GM10266 (cell line): ENCODE measurements at regions not wholly inside any gene's neighbourhood (a gene's known extent, or its start where the extent isn't known, plus 50 kb on each side); places are given as distances from the start of the nearest gene placed in this dataset.

Experiments used
- DNase-seq: peaks from one replicate; pipeline ENCODE4 v3.0.0; 2012; ENCODE audit errors: extremely low spot score
- TF ChIP-seq, protein P1 (sequence below): IDR thresholded peaks from 2 replicates; pipeline ENCODE4 v1.5.1; 2012; ENCODE audit warnings: mild to moderate bottlenecking, low read depth; ENCODE audit not compliant: control insufficient read depth, insufficient read depth; ENCODE audit errors: missing control alignments

DNA sequence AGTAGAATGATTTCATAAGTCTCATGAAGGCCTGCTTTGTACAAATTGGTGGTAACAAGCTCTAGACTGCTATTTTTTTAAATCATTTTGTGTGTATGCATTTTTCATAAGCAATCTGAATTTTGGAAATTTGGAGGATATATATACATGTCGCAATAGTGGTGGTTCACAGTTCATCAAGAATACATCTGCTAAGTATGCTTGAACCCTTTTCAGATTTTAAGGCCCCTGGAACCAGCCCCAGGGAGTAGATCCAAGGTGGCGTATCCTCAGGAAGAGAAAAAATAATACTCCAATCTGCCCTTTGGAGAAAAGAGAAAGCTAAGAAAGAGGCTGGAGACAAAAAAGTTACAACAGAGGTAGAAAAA is 141.6 kb downstream of the HINT1 start:
- DNase-seq, result no peak
- TF ChIP-seq, protein P1, sequence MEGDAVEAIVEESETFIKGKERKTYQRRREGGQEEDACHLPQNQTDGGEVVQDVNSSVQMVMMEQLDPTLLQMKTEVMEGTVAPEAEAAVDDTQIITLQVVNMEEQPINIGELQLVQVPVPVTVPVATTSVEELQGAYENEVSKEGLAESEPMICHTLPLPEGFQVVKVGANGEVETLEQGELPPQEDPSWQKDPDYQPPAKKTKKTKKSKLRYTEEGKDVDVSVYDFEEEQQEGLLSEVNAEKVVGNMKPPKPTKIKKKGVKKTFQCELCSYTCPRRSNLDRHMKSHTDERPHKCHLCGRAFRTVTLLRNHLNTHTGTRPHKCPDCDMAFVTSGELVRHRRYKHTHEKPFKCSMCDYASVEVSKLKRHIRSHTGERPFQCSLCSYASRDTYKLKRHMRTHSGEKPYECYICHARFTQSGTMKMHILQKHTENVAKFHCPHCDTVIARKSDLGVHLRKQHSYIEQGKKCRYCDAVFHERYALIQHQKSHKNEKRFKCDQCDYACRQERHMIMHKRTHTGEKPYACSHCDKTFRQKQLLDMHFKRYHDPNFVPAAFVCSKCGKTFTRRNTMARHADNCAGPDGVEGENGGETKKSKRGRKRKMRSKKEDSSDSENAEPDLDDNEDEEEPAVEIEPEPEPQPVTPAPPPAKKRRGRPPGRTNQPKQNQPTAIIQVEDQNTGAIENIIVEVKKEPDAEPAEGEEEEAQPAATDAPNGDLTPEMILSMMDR, result no peak

DNA sequence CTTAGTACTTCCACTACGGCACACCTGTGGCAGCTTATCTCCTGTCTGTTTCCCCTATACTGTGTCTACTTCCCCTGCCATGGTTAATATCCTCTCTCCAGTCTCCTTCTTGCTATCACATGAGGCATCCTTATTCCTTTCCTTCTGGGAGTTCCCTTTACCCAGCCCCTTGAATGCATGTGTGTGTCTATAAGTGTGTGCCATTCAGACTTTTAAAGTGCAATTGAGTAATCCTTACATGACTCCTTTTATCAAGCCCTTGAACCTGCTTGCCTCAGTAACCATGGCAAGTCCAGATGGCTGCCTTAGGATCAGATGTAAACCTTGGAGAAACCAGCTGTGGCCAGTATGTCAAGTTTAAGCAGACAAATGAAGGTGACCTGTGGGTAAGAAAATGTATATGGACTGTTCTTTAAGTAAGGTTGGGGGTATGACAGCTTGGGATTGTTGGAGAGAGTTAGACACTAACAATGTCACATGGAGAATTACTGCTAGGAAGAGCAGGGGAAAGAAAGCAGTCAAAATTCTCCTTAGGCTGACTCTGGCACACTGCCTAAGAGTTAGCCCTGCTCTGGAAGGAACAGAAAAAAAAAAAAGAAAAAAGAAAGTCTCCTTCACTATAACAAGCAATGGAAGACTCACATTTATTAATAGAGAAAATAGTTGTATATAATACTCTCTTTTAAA is 142.1 kb downstream of the HINT1 start:
- TF ChIP-seq, protein P1, result no peak
- no peak for DNase-seq

DNA sequence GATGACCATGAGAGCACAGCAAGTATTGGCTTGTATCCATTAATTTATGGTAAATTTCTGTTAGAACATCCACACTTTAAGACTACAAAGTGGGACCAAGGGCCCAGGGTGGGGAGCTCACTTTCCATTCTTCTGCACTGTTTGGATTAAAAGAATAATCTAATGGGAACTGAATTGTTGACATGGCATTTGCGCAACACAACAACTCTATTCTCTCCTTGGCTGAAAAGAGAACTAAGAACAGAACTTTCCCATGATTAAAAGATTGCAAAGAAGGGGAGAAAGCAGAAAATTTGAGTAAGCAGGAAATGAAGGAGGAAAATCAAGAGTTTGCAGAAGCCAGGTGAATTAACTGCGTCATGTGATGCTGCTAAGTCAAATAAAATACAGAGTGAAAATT is 143.4 kb downstream of the HINT1 start:
- DNase-seq, result no peak
- TF ChIP-seq, protein P1, result no peak

DNA sequence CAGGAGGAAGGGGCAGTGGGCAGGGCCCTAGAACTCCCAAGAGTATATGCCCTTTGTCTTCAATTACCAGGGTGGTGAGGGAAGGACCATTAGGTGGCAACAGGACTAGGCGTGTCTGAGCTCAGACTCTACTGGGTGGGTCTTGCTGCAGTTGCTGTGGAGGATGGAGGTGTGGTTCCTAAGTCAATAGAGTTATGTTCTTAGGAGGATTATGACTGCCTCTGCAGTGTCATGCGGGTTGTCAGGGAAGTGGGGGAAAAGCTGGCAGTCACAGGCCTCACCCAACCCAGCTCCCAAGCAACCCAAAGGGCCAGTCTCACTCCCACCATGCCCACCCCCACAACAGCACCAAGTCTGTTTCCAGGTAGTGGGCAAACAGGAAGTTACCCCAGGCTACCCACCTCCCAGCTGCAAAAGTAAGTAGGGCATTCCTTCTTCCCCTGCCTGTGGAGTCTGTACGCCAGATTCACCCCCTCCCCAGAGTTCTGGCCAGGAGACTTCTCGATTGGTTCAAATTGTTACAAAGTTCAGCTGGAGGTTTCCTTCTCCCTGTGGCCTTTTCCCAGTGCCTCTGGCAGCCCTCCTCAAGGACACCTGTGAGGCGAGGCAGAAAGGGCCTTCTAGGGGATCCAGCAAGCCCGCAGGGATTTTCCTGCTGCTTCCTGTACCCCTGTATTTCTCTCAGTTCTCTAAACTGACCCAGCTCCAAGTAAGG is 145.3 kb downstream of the HINT1 start:
- DNase-seq, result no peak
- TF ChIP-seq, protein P1, result no peak

DNA sequence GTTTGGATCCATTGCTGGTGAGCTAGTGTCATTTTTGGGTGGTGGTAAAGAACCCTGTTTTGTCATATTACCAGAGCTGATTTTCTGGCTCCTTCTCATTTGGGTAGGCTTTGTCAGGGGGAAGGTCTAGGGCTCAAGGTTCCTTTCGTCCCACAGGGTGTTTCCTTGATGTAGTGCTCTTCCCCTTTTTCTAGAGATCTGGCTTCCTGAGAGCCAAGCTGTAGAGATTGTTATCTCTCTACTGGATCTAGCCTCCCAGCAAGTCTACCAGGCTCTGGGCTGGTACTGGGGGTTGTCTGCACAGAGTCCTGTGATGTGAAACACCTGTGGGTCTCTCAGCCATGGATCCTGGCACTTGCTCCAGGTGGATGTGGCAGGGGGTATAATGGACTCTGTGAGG is 145.9 kb downstream of the HINT1 start:
- DNase-seq, result no peak

DNA sequence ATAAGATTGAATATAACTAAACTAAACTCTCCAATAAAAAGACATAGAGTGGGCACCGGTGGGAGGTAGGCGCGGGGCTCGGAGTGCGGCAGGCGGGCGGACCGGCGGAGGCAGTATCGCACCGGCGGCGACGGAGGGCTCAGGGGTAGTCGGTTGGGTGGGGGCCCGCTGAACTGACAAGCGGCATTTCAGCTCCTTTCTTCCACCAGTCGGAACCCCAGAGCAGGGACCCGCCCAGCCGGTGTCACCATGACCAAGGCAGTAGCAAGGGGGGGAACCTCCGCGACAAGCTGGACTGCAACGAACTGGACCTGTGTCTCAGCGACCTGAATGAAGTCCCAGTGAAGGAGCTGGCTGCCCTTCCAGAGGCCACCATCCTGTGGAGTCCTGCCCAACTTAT is 156.7 kb downstream of the HINT1 start:
- TF ChIP-seq, protein P1, result no peak
- no peak for DNase-seq

More for the DNA sequence above, 145.9 kb downstream of the HINT1 start:
- TF ChIP-seq, protein P1, result no peak
